ENCODE measurements at regions not wholly inside any gene's neighbourhood (a gene's known extent, or its start where the extent isn't known, plus 50 kb on each side); places are given as distances from the start of the nearest gene placed in this dataset.

DNA sequence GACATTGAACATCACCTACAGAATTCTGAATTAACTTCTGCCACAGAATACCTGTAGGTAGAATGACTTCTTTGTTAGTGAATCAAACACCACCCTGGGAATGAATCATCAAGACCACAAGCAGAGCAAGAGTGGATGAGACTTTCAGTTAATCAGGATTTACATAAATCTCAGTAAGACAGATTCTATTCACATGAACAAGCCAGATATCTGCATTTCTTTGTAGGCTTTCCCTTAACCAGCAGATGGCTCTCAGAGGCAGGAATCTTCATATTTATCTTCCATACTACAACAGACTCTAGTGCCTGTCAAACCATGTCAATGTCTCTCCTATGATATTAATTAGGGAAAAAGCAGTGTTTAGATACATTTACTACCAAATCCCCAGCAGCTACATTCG is 412.1 kb downstream of the KLF12 start:
- H3K27ac ChIP-seq, result no peak overlapping the region
- no peaks in the 10 kb centered on the region for H3K9me3 ChIP-seq
- H3K4me1 ChIP-seq, result no peaks in the 10 kb centered on the region
- intact Hi-C loops (cut with DNase I), result no loop called here
- ATAC-seq, result no peak
- no peak for DNase-seq
- TF ChIP-seq, protein P1, sequence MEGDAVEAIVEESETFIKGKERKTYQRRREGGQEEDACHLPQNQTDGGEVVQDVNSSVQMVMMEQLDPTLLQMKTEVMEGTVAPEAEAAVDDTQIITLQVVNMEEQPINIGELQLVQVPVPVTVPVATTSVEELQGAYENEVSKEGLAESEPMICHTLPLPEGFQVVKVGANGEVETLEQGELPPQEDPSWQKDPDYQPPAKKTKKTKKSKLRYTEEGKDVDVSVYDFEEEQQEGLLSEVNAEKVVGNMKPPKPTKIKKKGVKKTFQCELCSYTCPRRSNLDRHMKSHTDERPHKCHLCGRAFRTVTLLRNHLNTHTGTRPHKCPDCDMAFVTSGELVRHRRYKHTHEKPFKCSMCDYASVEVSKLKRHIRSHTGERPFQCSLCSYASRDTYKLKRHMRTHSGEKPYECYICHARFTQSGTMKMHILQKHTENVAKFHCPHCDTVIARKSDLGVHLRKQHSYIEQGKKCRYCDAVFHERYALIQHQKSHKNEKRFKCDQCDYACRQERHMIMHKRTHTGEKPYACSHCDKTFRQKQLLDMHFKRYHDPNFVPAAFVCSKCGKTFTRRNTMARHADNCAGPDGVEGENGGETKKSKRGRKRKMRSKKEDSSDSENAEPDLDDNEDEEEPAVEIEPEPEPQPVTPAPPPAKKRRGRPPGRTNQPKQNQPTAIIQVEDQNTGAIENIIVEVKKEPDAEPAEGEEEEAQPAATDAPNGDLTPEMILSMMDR (IDR thresholded peaks at IDR 0.05), result no peak
- no peak overlapping the region for H3K4me3 ChIP-seq
- 53 to 68% (median 56%) methylated on average over 1 of the region's 1 CpG for WGBS, 3 donors
- no peaks in the 10 kb centered on the region for H3K27me3 ChIP-seq (ENCODE audit: insufficient read depth in 3 of 3, low read length in 2 of 3)
- H3K36me3 ChIP-seq (ENCODE audit: insufficient read depth in 1 of 2, low read depth in 1 of 2), result no peaks in the 10 kb centered on the region

GRCh38 chr13:73721571-73721970 is 412.6 kb downstream of the KLF12 start:
- Histone ChIP-seq H3K9me3 (no peaks in the 10 kb centered on the region), H3K27me3 (ENCODE audit: insufficient read depth in 3 of 3, low read length in 2 of 3) (no peaks in the 10 kb centered on the region), H3K4me3 (no peak overlapping the region), H3K36me3 (ENCODE audit: insufficient read depth in 1 of 2, low read depth in 1 of 2) (no peaks in the 10 kb centered on the region), H3K4me1 (no peaks in the 10 kb centered on the region), H3K27ac (no peak overlapping the region)
- TF ChIP-seq, protein P1 (IDR thresholded peaks at IDR 0.05), result no peak
- 98 to 99% (median 98%) methylated on average over 4 of the region's 4 CpGs for WGBS, 3 donors
- intact Hi-C loops (cut with DNase I), result no loop called here
- ATAC-seq (no peak), DNase-seq (no peak)

DNA sequence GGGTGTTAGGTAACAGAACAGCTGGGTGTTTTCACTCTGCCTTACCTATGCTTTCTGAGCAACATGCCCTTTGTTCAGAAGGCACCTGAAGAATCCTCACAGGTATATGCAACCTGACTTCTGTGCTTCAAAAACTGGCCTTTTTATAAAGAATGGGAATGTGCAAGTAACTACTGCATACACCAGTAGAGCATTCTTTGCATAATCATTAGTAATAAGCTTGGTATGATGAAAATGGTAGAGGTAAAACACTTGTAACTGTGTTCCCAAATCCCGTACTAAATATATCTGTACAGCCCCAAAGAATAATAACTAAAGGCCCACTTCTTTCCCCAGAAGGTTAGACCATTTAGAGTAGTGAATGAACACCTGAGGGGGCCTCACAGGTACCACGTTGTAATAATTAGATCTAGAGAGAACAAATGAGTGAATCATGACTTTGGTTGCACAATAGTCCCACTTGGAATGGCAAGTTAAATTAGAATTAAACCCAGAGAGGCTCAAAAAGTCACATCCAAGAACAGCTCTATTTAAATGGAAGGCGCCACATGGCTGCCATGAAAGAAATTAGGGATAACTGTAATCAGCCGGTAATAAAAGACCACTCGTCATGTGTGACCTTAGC is 413.9 kb downstream of the KLF12 start:
- TF ChIP-seq, protein P1 (IDR thresholded peaks at IDR 0.05), result no peak
- no peak for ATAC-seq
- Histone ChIP-seq H3K4me1 (no peaks in the 10 kb centered on the region), H3K4me3 (no peak overlapping the region), H3K9me3 (no peaks in the 10 kb centered on the region), H3K27ac (no peak overlapping the region), H3K27me3 (ENCODE audit: insufficient read depth in 3 of 3, low read length in 2 of 3) (no peaks in the 10 kb centered on the region), H3K36me3 (ENCODE audit: insufficient read depth in 1 of 2, low read depth in 1 of 2) (no peaks in the 10 kb centered on the region)
- DNase-seq, result no peak
- intact Hi-C loops (cut with DNase I), result no loop called here
- WGBS, 3 donors, result 88 to 92% (median 90%) methylated on average over 5 of the region's 5 CpGs

DNA sequence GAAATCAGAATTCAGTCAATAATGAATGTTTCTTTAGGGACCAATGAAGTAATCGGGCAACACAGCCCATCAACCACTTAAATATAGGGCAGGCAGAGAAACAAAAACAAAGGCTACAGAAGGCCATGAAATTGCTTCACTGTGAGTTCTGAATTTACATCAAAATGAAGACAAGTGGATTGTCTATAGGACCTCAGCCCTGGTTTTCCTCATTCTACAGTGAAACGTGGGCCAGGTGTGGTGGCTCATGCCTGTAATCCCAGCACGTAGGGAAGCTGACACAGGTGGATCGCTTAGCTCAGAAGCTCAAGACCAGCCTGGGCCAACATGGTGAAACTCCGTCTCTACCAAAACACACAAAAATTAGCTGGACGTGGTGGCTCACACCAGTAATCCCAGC is 416.0 kb downstream of the KLF12 start:
- intact Hi-C loops (cut with DNase I), result loop anchor here in 1 of 2 donors (10.0 kb wide), 1 partner anchor 903 kb away; no protein-coding TSS in a partner anchor
- Histone ChIP-seq H3K4me3 (no peak overlapping the region), H3K27ac (no peak overlapping the region), H3K36me3 (ENCODE audit: insufficient read depth in 1 of 2, low read depth in 1 of 2) (peaks cover 0 to 20% of the 10 kb centered on the region in 2 donors), H3K9me3 (no peaks in the 10 kb centered on the region), H3K27me3 (ENCODE audit: insufficient read depth in 3 of 3, low read length in 2 of 3) (no peaks in the 10 kb centered on the region), H3K4me1 (no peaks in the 10 kb centered on the region)
- DNase-seq (no peak), ATAC-seq (no peak)
- 89 to 96% (median 90%) methylated on average over 6 of the region's 6 CpGs for WGBS, 3 donors
- TF ChIP-seq, protein P1 (IDR thresholded peaks at IDR 0.05), result no peak

DNA sequence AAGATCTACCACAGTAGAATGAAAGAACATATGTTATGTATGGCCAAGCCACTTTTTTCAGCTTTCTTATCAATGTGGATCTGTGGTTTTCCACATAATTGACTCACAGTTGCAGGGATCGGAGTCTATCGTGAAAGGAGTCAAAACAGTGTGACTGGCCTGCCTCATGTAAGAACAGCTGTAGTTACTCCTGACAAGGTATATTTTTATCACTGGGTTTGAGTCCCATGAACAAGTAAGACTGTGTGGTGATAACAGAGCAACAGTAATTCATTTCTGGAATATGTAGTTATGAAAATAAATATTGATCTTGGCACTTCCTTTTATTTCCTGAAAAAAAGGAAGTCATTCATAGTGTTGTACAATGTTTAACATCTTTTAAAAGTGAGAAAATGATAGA is 416.6 kb downstream of the KLF12 start:
- Histone ChIP-seq H3K4me1 (no peaks in the 10 kb centered on the region), H3K4me3 (no peak overlapping the region), H3K36me3 (ENCODE audit: insufficient read depth in 1 of 2, low read depth in 1 of 2) (peaks cover 2 to 20% of the 10 kb centered on the region in 2 donors), H3K27ac (no peak overlapping the region), H3K27me3 (ENCODE audit: insufficient read depth in 3 of 3, low read length in 2 of 3) (no peaks in the 10 kb centered on the region), H3K9me3 (no peaks in the 10 kb centered on the region)
- ATAC-seq (peak in 1 of 4 donors; percentile 42), DNase-seq (no peak)
- TF ChIP-seq, protein P1 (IDR thresholded peaks at IDR 0.05), result no peak
- intact Hi-C loops (cut with DNase I), result loop anchor here in 1 of 2 donors (10.0 kb wide), 1 partner anchor 903 kb away; no protein-coding TSS in a partner anchor
- 34 to 63% (median 45%) methylated on average over 2 of the region's 2 CpGs for WGBS, 3 donors
